Fibroblast of lung (primary cell): ENCODE measurements at regions not wholly inside any gene's neighbourhood (a gene's known extent, or its start where the extent isn't known, plus 50 kb on each side); places are given as distances from the start of the nearest gene placed in this dataset.

Experiments used
- EZH2 ChIP-seq: IDR thresholded peaks from 2 replicates; pipeline ENCODE4 v1.5.1; 2012; ENCODE audit warnings: low read length, control low read depth, mild to moderate bottlenecking; ENCODE audit errors: missing control alignments
- TF ChIP-seq, protein P1 (sequence below), 2 donors: IDR thresholded peaks in 1 of 2; conservative IDR thresholded peaks in 1 of 2; 1 replicate in 1 of 2; 2 replicates in 1 of 2; pipeline ENCODE4 v1.5.1; 2011 to 2012; ENCODE audit warnings: low read length in 2 of 2, control low read depth in 1 of 2, inconsistent platforms in 1 of 2, low read depth in 1 of 2, mild to moderate bottlenecking in 1 of 2

DNA sequence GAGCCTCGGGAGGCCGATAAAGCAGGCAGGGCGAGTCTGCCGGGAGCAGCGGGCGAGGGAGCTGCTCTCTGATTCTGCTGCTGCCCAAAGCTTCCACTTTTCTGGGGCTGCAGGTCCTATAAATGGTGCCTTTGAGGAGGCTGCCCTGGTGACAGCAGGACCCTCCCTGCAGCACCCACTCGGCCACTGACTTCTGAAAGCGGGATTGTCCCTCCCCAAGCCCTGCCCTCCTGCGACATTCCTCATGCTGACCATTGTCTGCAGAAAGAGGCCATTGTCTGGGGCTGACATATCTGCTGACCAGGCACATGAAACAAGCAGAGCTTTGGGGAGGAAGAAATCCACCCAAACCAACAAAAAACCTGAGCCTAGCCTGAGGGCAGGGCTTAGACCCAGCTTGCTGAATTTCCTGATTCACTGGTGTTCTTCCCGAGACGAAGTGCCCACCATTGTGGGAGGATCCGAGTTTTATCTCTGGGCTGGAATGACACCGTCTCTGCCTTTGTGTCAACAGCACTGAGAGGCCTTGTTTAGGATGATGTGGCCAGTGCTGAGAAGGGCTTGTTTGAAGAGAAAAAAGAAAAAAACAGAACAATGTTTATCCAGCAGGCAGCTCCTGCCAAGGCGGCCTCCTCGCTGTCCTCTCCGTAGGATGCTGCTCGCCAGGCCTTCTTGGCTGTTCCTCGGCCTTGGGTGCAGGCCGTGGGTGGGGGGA is 129.7 kb downstream of the MYCN start:
- TF ChIP-seq, protein P1, sequence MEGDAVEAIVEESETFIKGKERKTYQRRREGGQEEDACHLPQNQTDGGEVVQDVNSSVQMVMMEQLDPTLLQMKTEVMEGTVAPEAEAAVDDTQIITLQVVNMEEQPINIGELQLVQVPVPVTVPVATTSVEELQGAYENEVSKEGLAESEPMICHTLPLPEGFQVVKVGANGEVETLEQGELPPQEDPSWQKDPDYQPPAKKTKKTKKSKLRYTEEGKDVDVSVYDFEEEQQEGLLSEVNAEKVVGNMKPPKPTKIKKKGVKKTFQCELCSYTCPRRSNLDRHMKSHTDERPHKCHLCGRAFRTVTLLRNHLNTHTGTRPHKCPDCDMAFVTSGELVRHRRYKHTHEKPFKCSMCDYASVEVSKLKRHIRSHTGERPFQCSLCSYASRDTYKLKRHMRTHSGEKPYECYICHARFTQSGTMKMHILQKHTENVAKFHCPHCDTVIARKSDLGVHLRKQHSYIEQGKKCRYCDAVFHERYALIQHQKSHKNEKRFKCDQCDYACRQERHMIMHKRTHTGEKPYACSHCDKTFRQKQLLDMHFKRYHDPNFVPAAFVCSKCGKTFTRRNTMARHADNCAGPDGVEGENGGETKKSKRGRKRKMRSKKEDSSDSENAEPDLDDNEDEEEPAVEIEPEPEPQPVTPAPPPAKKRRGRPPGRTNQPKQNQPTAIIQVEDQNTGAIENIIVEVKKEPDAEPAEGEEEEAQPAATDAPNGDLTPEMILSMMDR (conservative IDR thresholded peaks at IDR 0.05 in 1 of 2, IDR thresholded peaks at IDR 0.05 in 1 of 2; ENCODE audit: low read depth in 1 of 2, low read length in 2 of 2) = no peak
- TF ChIP-seq EZH2 = no peak
